Thymus (tissue), 11 donors: ENCODE measurements at regions not wholly inside any gene's neighbourhood (a gene's known extent, or its start where the extent isn't known, plus 50 kb on each side); places are given as distances from the start of the nearest gene placed in this dataset.

Source experiments
- DNase-seq, 9 donors: peaks; one replicate each; pipeline ENCODE4 v3.0.0-alpha.2; 2013; ENCODE audit warnings: low spot score in 9 of 9, low read depth in 6 of 9, missing footprints in 1 of 9
- H3K27ac ChIP-seq, 2 donors: one replicate each; pipeline ENCODE4 v1.5.1; 2013; ENCODE audit warnings: control low read depth in 1 of 2, low read depth in 1 of 2, low read length in 1 of 2, mild to moderate bottlenecking in 1 of 2, moderate library complexity in 1 of 2
- H3K27me3 ChIP-seq, 2 donors: one replicate each; pipeline ENCODE4 v1.5.1; 2013; ENCODE audit warnings: low read length in 1 of 2; ENCODE audit not compliant: control insufficient read depth in 2 of 2, insufficient read depth in 1 of 2
- H3K36me3 ChIP-seq, 2 donors: one replicate each; pipeline ENCODE4 v1.5.1; 2013; ENCODE audit warnings: low read length in 1 of 2, mild to moderate bottlenecking in 1 of 2, moderate library complexity in 1 of 2; ENCODE audit not compliant: control insufficient read depth in 2 of 2, insufficient read depth in 2 of 2
- H3K4me1 ChIP-seq, 2 donors: one replicate each; pipeline ENCODE4 v1.5.1; 2013; ENCODE audit warnings: low read length in 2 of 2; ENCODE audit not compliant: control insufficient read depth in 2 of 2, insufficient read depth in 2 of 2
- H3K4me3 ChIP-seq, 2 donors: one replicate each; pipeline ENCODE4 v1.5.1; 2013; ENCODE audit warnings: low read length in 2 of 2, control low read depth in 1 of 2, mild to moderate bottlenecking in 1 of 2
- H3K9me3 ChIP-seq, 2 donors: one replicate each; pipeline ENCODE4 v1.5.1; 2013; ENCODE audit warnings: low read length in 1 of 2, mild to moderate bottlenecking in 1 of 2; ENCODE audit not compliant: control insufficient read depth in 2 of 2, insufficient read depth in 1 of 2
- WGBS: extraction: QIAGEN DNeasy Blood & Tissue Kit; methylation state at CpG from one replicate; pipeline ENCODE4 v1.1.7; 2013; 5-methylcytosine and 5-hydroxymethylcytosine counted together
- donor health status: healthy.

DNA sequence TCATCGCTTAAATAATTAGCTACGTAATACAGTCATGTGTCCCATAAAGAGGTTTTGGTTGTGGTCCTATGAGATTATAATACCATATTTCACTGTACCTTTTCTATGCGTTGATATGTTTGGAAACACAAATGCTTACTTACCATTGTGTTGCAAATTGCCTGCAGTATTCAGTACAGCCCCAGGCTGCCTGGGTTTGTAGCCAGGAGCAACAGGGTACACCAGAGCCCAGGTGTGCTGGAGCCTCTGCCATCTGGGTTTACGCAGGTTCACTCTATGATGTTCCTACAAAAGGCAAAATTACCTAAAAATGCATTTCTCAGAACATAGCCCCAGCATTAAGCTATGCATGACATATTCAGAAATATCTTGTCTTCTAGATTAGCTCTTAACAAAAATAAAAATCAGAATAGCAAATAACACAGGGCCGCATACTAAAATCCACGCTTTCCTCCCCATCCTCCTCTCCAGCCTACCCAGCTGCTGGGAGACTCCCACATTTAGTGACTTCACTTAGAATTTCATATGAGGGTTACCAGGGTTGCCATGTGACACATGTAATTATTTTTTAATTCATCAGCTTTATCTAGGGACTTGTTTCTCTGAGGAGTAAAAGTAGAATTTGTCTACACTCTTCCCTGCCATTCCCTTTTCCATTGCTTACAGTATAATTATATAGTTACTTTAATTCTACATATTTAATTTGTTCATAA is 559.0 kb upstream of the ADARB2 start:
- WGBS = 92% methylated on average over 6 of the region's 6 CpGs
- H3K9me3 ChIP-seq = no peaks in the 10 kb centered on the region
- H3K27me3 ChIP-seq = no peaks in the 10 kb centered on the region
- H3K36me3 ChIP-seq = no peaks in the 10 kb centered on the region
- DNase-seq = no peak
- no peaks in the 10 kb centered on the region for H3K4me1 ChIP-seq
- no peak overlapping the region for H3K4me3 ChIP-seq
- no peak overlapping the region for H3K27ac ChIP-seq

DNA sequence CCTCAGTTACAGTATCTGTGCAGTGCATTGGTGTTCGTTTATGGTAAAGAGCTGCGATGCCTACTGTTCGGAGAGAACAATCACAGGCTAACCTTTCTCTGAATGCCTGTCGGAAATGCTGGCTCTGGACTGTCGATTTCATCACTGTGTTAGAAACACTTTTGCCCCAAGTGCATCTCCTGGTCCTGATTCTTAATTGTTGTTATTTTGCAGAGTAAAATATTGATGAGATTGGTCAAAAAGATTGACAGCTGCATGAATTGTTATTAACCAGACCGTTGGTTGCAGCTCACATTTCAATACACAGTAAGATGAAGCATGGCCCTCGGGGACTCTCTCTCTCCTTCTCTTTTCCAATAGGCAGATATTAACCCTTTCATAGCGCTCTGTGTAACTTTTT is 557.4 kb upstream of the ADARB2 start:
- no peak overlapping the region for H3K27ac ChIP-seq
- no peak for DNase-seq
- H3K9me3 ChIP-seq = no peaks in the 10 kb centered on the region
- no peaks in the 10 kb centered on the region for H3K27me3 ChIP-seq
- 73% methylated on average over 8 of the region's 8 CpGs for WGBS
- H3K36me3 ChIP-seq = no peaks in the 10 kb centered on the region
- no peaks in the 10 kb centered on the region for H3K4me1 ChIP-seq
- no peak overlapping the region for H3K4me3 ChIP-seq

DNA sequence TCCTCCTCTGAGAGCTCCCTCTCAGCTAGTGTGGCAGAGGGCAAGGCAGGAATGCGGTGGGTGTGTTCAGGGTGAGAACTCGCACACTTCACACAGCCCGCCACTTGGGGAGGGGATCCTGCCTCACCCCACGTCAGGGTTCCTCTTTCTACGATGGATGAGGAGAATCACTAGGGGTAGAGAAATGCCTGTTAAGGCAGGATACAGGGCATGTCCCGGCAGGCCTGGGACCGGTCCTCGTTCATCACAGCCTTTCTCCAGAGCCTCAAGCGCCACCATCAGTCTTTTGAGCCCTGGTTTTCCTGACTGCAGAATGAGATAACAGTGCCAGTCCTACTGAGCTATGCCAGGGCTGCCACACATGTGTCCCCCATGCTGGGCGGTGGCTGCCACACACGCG is 546.7 kb upstream of the ADARB2 start:
- 69% methylated on average over 12 of the region's 12 CpGs for WGBS
- DNase-seq = no peak
- Histone ChIP-seq H3K36me3 (no peaks in the 10 kb centered on the region), H3K4me3 (no peak overlapping the region), H3K27ac (no peak overlapping the region), H3K27me3 (no peaks in the 10 kb centered on the region), H3K9me3 (peaks cover 0 to under 1% of the 10 kb centered on the region in 2 donors), H3K4me1 (no peaks in the 10 kb centered on the region)

DNA sequence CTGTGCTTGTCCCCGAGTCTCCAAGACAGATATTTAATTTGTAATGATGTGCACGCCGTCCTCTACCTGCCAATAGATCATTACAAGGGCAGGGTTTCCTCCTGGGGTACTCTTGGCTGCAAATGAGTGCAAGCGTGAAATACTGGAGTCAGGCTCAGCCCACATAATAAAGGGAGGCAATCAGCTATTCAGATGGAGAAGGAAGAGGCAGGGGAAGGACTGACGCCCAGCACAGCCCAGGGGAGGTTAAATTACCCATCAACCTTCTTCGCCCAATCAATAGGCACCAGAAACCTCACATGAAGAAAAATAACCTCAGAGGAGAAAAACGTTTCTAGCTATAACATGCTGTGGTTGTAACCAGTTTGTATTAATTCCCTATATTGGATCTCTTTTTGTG is 544.9 kb upstream of the ADARB2 start:
- H3K9me3 ChIP-seq = no peaks in the 10 kb centered on the region
- 70% methylated on average over 7 of the region's 7 CpGs for WGBS
- DNase-seq = no peak
- no peak overlapping the region for H3K4me3 ChIP-seq
- no peak overlapping the region for H3K27ac ChIP-seq
- H3K36me3 ChIP-seq = no peaks in the 10 kb centered on the region
- H3K27me3 ChIP-seq = no peaks in the 10 kb centered on the region
- no peaks in the 10 kb centered on the region for H3K4me1 ChIP-seq

DNA sequence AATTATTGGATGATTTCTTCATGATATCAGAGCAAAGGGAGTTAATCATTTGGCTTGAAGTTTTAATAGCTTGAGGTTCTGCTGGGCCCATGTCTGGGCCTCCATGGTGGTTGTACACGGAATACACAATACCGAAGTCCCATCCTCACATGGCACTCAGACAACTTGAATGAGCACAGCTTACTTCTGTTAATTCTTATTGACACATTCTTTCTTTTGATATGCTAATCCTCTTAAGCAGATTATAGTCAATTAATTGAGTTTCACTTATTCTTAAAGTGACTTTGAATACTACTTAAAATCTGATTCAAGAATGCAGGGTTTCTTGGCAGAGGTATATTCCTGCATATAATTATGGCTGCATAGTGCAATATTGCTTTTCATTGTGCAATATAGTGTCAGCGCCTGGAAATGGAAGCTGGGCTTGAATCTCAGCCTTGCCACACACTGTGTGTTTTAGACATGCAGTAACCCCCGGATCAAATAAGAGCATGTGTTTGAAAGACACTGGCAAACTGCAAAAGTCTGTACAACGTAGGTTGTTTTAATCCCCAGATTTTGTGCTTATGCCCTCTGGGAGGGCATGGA is 543.5 kb upstream of the ADARB2 start:
- Histone ChIP-seq H3K9me3 (peaks cover 0 to 8% of the 10 kb centered on the region in 2 donors), H3K36me3 (no peaks in the 10 kb centered on the region), H3K4me1 (no peaks in the 10 kb centered on the region), H3K27ac (no peak overlapping the region), H3K4me3 (no peak overlapping the region), H3K27me3 (no peaks in the 10 kb centered on the region)
- no peak for DNase-seq
- whole genome bisulfite sequencing = 93% methylated on average over 5 of the region's 5 CpGs

DNA sequence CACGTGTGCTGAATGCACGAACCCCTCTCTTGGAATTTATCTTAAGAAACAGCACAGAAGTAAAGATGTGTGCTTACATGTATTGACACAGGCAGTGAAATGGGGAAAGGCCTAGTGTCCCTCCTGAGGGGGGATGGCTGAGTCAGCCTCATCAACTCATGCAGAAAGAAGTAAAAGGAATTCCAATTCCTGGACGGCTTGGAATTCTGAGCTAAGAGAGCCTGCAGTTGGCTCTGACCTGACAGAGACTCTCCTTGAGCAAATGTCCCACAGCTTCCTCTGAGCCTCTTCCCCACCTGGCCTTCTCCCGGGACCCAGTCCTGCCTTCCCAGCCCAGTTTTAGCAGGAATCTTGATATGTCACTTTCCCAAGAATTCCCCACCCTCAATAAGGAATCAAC is 542.4 kb upstream of the ADARB2 start:
- no peaks in the 10 kb centered on the region for H3K27me3 ChIP-seq
- H3K27ac ChIP-seq = no peak overlapping the region
- peaks cover 0 to 8% of the 10 kb centered on the region in 2 donors for H3K9me3 ChIP-seq
- H3K4me1 ChIP-seq = no peaks in the 10 kb centered on the region
- no peaks in the 10 kb centered on the region for H3K36me3 ChIP-seq
- WGBS = 78% methylated on average over 4 of the region's 4 CpGs
- H3K4me3 ChIP-seq = no peak overlapping the region
- no peak for DNase-seq

DNA sequence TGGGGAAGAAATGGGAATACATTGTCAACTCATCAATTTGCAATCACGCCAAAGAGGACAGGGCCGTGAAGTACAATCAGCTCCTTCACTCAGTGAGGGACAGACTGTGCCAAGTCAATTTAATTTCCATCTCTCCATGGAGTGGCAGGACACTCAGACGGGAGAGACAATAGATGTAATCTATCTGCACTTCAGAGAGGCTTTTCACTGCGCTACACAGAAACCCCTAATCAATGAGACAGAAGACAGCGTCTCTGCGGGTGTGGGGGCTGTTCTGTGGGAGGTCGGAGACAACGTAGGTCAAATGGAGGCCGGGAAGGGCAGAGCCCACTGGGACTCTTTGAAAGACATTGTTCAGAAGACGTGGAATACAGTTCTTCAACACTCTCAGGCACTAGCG is 541.0 kb upstream of the ADARB2 start:
- Histone ChIP-seq H3K9me3 (peaks cover 0 to 8% of the 10 kb centered on the region in 2 donors), H3K36me3 (no peaks in the 10 kb centered on the region), H3K4me3 (no peak overlapping the region), H3K27ac (no peak overlapping the region), H3K4me1 (no peaks in the 10 kb centered on the region), H3K27me3 (no peaks in the 10 kb centered on the region)
- WGBS = 90% methylated on average over 11 of the region's 11 CpGs
- no peak for DNase-seq

DNA sequence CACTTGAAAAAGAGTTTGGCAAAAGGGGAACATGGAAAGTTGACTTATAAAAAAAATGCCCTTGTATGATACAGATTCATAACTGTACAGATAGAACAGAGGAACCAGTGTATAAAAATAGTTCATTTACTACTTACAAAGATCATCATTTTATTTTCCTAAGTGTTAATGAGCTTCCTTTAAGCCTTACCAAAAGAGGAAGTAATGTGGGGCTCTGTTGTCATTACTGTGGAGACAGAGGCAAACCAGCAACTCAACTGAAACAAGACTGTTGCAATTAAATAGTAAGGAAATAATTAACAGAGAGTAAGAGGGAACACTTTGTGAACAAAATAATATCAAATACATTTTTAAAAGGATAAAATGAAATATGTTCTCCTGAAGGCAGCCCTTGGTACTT is 526.2 kb upstream of the ADARB2 start:
- H3K27ac ChIP-seq = no peak overlapping the region
- H3K9me3 ChIP-seq = peaks cover 0 to 9% of the 10 kb centered on the region in 2 donors
- DNase-seq = no peak
- H3K4me3 ChIP-seq = no peak overlapping the region
- H3K27me3 ChIP-seq = no peaks in the 10 kb centered on the region
- H3K4me1 ChIP-seq = no peaks in the 10 kb centered on the region
- no peaks in the 10 kb centered on the region for H3K36me3 ChIP-seq

DNA sequence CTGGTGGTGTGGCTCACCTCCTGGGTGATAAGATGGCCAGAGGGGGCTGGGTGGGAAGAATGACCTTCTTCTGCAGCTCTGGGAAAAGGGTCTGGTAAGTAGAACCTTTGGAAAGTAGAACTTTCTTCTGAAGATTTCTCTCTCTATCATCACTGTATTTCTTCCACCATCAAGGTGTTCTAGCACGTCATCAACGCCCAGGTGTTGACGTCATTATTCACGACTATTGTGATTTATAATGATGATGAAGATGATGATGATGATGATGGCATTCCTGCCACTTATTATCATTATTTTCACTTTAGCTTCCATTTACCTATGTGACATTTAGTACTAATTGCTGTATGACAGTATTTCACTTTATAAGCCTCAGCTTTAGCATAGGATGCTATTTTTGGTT is 525.6 kb upstream of the ADARB2 start:
- no peaks in the 10 kb centered on the region for H3K4me1 ChIP-seq
- H3K9me3 ChIP-seq = peaks cover 0 to 9% of the 10 kb centered on the region in 2 donors
- DNase-seq = no peak
- no peak overlapping the region for H3K27ac ChIP-seq
- H3K27me3 ChIP-seq = no peaks in the 10 kb centered on the region
- no peaks in the 10 kb centered on the region for H3K36me3 ChIP-seq
- H3K4me3 ChIP-seq = no peak overlapping the region
- 96% methylated on average over 4 of the region's 4 CpGs for WGBS
